ENCODE measurements at regions not wholly inside any gene's neighbourhood (a gene's known extent, or its start where the extent isn't known, plus 50 kb on each side); places are given as distances from the start of the nearest gene placed in this dataset.

GRCh38 chr4:123896446-123897071 is 500.0 kb downstream of the SPRY1 start:
- TF ChIP-seq CTCF (IDR thresholded peaks at IDR 0.05) (no peak), POLR2A (IDR thresholded peaks at IDR 0.05) (no peak), EP300 (IDR thresholded peaks at IDR 0.05) (no peak)

All from suprapubic skin (tissue), 3 donors.